A549 (cell line): ENCODE measurements at regions not wholly inside any gene's neighbourhood (a gene's known extent, or its start where the extent isn't known, plus 50 kb on each side); places are given as distances from the start of the nearest gene placed in this dataset.

ENCODE experiments used
- CHD2 ChIP-seq: fragments of 150-350 bp; IDR thresholded peaks from 2 replicates; pipeline ENCODE4 v1.6.1; 2014; ENCODE audit warnings: low read length; ENCODE audit not compliant: partially characterized antibody
- EP300 ChIP-seq, 2 experiments: fragments of >200 bp; sonication (Bioruptor Twin); formaldehyde crosslinking; IDR thresholded peaks; 2 replicates in 1 of 2; 3 replicates in 1 of 2; pipeline ENCODE4 v1.6.1; 2016 to 2017
- HDAC2 ChIP-seq: fragments of 200-600 bp; sonication (generic); IDR thresholded peaks from 2 replicates; pipeline ENCODE4 v1.6.1; 2016
- JUN ChIP-seq, 2 experiments: fragments of >200 bp; sonication (Bioruptor Twin); formaldehyde crosslinking; IDR thresholded peaks; 2 replicates in 1 of 2; 3 replicates in 1 of 2; pipeline ENCODE4 v1.6.1; 2016 to 2017
- KDM5A ChIP-seq: fragments of 200-600 bp; sonication (generic); IDR thresholded peaks from 2 replicates; pipeline ENCODE4 v1.6.1; 2016; ENCODE audit warnings: antibody characterized with exemption, mild to moderate bottlenecking
- MAZ ChIP-seq: fragments of 150-350 bp; IDR thresholded peaks from 2 replicates; pipeline ENCODE4 v1.6.1; 2014; ENCODE audit warnings: antibody characterized with exemption, low read depth, low read length, borderline replicate concordance
- POLR2A ChIP-seq: IDR thresholded peaks from 2 replicates; pipeline ENCODE4 v1.6.1; 2012; ENCODE audit warnings: mild to moderate bottlenecking, low read length
- TP53 ChIP-seq: fragments of 250-450 bp; sonication (Bioruptor Pico); IDR thresholded peaks from 2 replicates; pipeline ENCODE4 v1.5.0; 2021; ENCODE audit warnings: mild to moderate bottlenecking, moderate library complexity
- TF ChIP-seq, protein P1 (sequence below): fragments of >200 bp; sonication (Bioruptor Twin); formaldehyde crosslinking; IDR thresholded peaks from 3 replicates; pipeline ENCODE4 v1.5.1; 2016
- TF ChIP-seq, protein P2 (sequence below): IDR thresholded peaks from 2 replicates; pipeline ENCODE4 v1.6.1; 2012; ENCODE audit warnings: low read depth, borderline replicate concordance
- TF ChIP-seq, protein P3 (sequence below): IDR thresholded peaks from 2 replicates; pipeline ENCODE4 v1.6.1; 2012
- TF ChIP-seq, protein P4 (sequence below): fragments of 200-600 bp; sonication (generic); IDR thresholded peaks from 2 replicates; pipeline ENCODE4 v1.6.1; 2016; ENCODE audit warnings: antibody characterized with exemption, mild to moderate bottlenecking, moderate library complexity
- TF ChIP-seq, protein P5 (sequence below): fragments of 250-450 bp; sonication (Bioruptor Pico); IDR thresholded peaks from 2 replicates; pipeline ENCODE4 v1.5.0; 2020; ENCODE audit warnings: low read depth, mild to moderate bottlenecking, moderate library complexity
- TF ChIP-seq, protein P6 (sequence below): fragments of 150-350 bp; IDR thresholded peaks from 2 replicates; pipeline ENCODE4 v1.6.1; 2014; ENCODE audit warnings: low read depth, mild to moderate bottlenecking, low read length

DNA sequence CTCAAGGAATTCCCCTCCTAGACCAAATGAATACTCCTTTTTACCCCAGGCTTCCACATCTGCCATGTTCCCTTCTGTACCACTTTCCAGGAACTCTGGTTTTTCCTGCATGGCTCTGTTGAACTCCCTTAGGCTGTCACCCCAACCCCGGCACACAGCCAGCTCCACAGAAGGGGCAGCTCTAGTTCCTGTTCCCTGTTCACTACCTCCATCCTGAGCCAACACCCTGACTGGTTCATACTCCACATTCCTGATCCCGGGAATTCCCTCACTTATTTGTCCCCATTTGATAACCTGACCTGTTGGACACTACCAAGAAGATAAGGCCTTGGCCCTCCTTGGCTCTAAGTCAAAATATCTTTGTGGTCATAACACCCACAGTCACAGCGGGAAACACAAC is 280.9 kb upstream of the RAB6C start:
- TF ChIP-seq KDM5A = no peak
- no peak for TF ChIP-seq POLR2A
- TF ChIP-seq, protein P1, sequence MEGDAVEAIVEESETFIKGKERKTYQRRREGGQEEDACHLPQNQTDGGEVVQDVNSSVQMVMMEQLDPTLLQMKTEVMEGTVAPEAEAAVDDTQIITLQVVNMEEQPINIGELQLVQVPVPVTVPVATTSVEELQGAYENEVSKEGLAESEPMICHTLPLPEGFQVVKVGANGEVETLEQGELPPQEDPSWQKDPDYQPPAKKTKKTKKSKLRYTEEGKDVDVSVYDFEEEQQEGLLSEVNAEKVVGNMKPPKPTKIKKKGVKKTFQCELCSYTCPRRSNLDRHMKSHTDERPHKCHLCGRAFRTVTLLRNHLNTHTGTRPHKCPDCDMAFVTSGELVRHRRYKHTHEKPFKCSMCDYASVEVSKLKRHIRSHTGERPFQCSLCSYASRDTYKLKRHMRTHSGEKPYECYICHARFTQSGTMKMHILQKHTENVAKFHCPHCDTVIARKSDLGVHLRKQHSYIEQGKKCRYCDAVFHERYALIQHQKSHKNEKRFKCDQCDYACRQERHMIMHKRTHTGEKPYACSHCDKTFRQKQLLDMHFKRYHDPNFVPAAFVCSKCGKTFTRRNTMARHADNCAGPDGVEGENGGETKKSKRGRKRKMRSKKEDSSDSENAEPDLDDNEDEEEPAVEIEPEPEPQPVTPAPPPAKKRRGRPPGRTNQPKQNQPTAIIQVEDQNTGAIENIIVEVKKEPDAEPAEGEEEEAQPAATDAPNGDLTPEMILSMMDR = no peak
- TF ChIP-seq, protein P2, sequence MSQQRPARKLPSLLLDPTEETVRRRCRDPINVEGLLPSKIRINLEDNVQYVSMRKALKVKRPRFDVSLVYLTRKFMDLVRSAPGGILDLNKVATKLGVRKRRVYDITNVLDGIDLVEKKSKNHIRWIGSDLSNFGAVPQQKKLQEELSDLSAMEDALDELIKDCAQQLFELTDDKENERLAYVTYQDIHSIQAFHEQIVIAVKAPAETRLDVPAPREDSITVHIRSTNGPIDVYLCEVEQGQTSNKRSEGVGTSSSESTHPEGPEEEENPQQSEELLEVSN = no peak
- TF ChIP-seq, protein P3, sequence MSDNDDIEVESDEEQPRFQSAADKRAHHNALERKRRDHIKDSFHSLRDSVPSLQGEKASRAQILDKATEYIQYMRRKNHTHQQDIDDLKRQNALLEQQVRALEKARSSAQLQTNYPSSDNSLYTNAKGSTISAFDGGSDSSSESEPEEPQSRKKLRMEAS = no peak
- TF ChIP-seq EP300 (IDR thresholded peaks at IDR 0.05) = no peak
- no peak for TF ChIP-seq MAZ
- TF ChIP-seq TP53 (CRISPR knock-in tag) = no peak
- TF ChIP-seq JUN (IDR thresholded peaks at IDR 0.05) = no peak
- TF ChIP-seq HDAC2 = no peak
- TF ChIP-seq, protein P4, sequence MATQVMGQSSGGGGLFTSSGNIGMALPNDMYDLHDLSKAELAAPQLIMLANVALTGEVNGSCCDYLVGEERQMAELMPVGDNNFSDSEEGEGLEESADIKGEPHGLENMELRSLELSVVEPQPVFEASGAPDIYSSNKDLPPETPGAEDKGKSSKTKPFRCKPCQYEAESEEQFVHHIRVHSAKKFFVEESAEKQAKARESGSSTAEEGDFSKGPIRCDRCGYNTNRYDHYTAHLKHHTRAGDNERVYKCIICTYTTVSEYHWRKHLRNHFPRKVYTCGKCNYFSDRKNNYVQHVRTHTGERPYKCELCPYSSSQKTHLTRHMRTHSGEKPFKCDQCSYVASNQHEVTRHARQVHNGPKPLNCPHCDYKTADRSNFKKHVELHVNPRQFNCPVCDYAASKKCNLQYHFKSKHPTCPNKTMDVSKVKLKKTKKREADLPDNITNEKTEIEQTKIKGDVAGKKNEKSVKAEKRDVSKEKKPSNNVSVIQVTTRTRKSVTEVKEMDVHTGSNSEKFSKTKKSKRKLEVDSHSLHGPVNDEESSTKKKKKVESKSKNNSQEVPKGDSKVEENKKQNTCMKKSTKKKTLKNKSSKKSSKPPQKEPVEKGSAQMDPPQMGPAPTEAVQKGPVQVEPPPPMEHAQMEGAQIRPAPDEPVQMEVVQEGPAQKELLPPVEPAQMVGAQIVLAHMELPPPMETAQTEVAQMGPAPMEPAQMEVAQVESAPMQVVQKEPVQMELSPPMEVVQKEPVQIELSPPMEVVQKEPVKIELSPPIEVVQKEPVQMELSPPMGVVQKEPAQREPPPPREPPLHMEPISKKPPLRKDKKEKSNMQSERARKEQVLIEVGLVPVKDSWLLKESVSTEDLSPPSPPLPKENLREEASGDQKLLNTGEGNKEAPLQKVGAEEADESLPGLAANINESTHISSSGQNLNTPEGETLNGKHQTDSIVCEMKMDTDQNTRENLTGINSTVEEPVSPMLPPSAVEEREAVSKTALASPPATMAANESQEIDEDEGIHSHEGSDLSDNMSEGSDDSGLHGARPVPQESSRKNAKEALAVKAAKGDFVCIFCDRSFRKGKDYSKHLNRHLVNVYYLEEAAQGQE = no peak
- TF ChIP-seq, protein P5, sequence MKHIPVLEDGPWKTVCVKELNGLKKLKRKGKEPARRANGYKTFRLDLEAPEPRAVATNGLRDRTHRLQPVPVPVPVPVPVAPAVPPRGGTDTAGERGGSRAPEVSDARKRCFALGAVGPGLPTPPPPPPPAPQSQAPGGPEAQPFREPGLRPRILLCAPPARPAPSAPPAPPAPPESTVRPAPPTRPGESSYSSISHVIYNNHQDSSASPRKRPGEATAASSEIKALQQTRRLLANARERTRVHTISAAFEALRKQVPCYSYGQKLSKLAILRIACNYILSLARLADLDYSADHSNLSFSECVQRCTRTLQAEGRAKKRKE (CRISPR knock-in tag) = no peak
- TF ChIP-seq, protein P6, sequence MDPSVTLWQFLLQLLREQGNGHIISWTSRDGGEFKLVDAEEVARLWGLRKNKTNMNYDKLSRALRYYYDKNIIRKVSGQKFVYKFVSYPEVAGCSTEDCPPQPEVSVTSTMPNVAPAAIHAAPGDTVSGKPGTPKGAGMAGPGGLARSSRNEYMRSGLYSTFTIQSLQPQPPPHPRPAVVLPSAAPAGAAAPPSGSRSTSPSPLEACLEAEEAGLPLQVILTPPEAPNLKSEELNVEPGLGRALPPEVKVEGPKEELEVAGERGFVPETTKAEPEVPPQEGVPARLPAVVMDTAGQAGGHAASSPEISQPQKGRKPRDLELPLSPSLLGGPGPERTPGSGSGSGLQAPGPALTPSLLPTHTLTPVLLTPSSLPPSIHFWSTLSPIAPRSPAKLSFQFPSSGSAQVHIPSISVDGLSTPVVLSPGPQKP = no peak
- TF ChIP-seq CHD2 = no peak
